Panc1 (cell line): ENCODE measurements at regions not wholly inside any gene's neighbourhood (a gene's known extent, or its start where the extent isn't known, plus 50 kb on each side); places are given as distances from the start of the nearest gene placed in this dataset.

Source experiments
- ATAC-seq: fragments of 200-7000 bp; cut with Tn5 transposase; 2 replicates; pipeline ENCODE4 v1.9.1; 2020; ENCODE audit warnings: mild to moderate bottlenecking, moderate library complexity
- BruUV-seq: library from RNA; stranded (reverse); fragments of 400-500 nt; replicated peaks from 2 replicates; lab custom pipeline; 2021; lab: Mats Ljungman, UMichigan
- CTCF ChIA-PET: fragments of 300-600 bp; sonication (Branson Sonifier 250); formaldehyde crosslinking; loops from one replicate; lab custom pipeline; 2022; ENCODE audit warnings: antibody characterized with exemption; lab: Charles Lee
- POLR2A ChIA-PET: fragments of 300-600 bp; sonication (Branson Sonifier 250); formaldehyde crosslinking; loops from one replicate; lab custom pipeline; 2022; ENCODE audit warnings: antibody characterized with exemption; lab: Charles Lee
- DNase-seq: peaks from one replicate; pipeline ENCODE4 v3.0.0-alpha.2; 2010; ENCODE audit warnings: low read depth, low spot score
- H3K27ac ChIP-seq: 2 replicates; pipeline ENCODE4 v1.5.1; 2011; ENCODE audit warnings: mild to moderate bottlenecking, low read length, inconsistent platforms
- H3K27me3 ChIP-seq: fragments of 200-500 bp; sonication (Bioruptor generic); 2 replicates; pipeline ENCODE4 v1.6.0; 2014; ENCODE audit warnings: low read length, inconsistent platforms; ENCODE audit not compliant: control insufficient read depth, insufficient read depth
- H3K36me3 ChIP-seq: fragments of 200-500 bp; sonication (Bioruptor generic); 2 replicates; pipeline ENCODE4 v1.5.1; 2014; ENCODE audit warnings: inconsistent platforms, mild to moderate bottlenecking, low read length, moderate library complexity; ENCODE audit not compliant: control insufficient read depth, insufficient read depth
- H3K4me1 ChIP-seq: 2 replicates; pipeline ENCODE4 v1.5.1; 2011; ENCODE audit warnings: inconsistent platforms, mild to moderate bottlenecking, low read length, moderate library complexity; ENCODE audit not compliant: control insufficient read depth, insufficient read depth
- H3K4me3 ChIP-seq, 2 experiments: 2 replicates each; pipeline ENCODE4 v1.5.1; 2011 to 2012; ENCODE audit warnings: low read depth in 2 of 2, low read length in 2 of 2, mild to moderate bottlenecking in 2 of 2, inconsistent platforms in 1 of 2, moderate library complexity in 1 of 2
- H3K9me3 ChIP-seq: fragments of 200-500 bp; sonication (Bioruptor generic); 2 replicates; pipeline ENCODE4 v1.5.1; 2014; ENCODE audit warnings: low read depth, mild to moderate bottlenecking, inconsistent platforms, low read length, moderate library complexity; ENCODE audit not compliant: control insufficient read depth, insufficient read depth
- POLR2AphosphoS5 ChIP-seq: IDR thresholded peaks from 2 replicates; pipeline ENCODE4 v1.6.1; 2012; ENCODE audit warnings: mild to moderate bottlenecking, low read depth, low read length, moderate library complexity
- SIN3A ChIP-seq: IDR thresholded peaks from 2 replicates; pipeline ENCODE4 v1.6.1; 2012; ENCODE audit warnings: low read depth, mild to moderate bottlenecking, low read length, moderate library complexity, borderline replicate concordance; ENCODE audit not compliant: insufficient read depth
- TCF7L2 ChIP-seq: IDR thresholded peaks from 2 replicates; pipeline ENCODE4 v1.6.1; 2011; ENCODE audit warnings: mild to moderate bottlenecking, low read depth, low read length, inconsistent platforms
- in situ Hi-C: cut with HindIII; loops from 2 replicates; pipeline ENCODE4 v1.10.0; 2016; ENCODE audit warnings: low sequenced_read_pairs, low pct_unique_long_range_greater_than_20kb
- intact Hi-C: fragments of 100-400 bp; cut with micrococcal nuclease; formaldehyde crosslinking; loops from one replicate; pipeline ENCODE4 v1.10.0; 2022; ENCODE audit not compliant: unreplicated experiment
- TF ChIP-seq, protein P1 (sequence below): fragments of 450-650 bp; IDR thresholded peaks from 2 replicates; pipeline ENCODE4 v1.5.1; 2017; ENCODE audit warnings: mild to moderate bottlenecking
- TF ChIP-seq, protein P2 (sequence below), 2 experiments: IDR thresholded peaks; 2 replicates each; pipeline ENCODE4 v1.6.1; 2011 to 2012; ENCODE audit warnings: low read depth in 2 of 2, control low read depth in 1 of 2, low read length in 1 of 2, mild to moderate bottlenecking in 1 of 2, moderate library complexity in 1 of 2; ENCODE audit not compliant: insufficient read depth in 1 of 2

- H3K36me3 ChIP-seq: no peaks in the 10 kb centered on the region
- H3K9me3 ChIP-seq: no peaks in the 10 kb centered on the region
- in situ Hi-C loops (no loop called here), intact Hi-C loops (no loop called here)
- no peak overlapping the region for H3K27ac ChIP-seq
- TF ChIP-seq, protein P1, sequence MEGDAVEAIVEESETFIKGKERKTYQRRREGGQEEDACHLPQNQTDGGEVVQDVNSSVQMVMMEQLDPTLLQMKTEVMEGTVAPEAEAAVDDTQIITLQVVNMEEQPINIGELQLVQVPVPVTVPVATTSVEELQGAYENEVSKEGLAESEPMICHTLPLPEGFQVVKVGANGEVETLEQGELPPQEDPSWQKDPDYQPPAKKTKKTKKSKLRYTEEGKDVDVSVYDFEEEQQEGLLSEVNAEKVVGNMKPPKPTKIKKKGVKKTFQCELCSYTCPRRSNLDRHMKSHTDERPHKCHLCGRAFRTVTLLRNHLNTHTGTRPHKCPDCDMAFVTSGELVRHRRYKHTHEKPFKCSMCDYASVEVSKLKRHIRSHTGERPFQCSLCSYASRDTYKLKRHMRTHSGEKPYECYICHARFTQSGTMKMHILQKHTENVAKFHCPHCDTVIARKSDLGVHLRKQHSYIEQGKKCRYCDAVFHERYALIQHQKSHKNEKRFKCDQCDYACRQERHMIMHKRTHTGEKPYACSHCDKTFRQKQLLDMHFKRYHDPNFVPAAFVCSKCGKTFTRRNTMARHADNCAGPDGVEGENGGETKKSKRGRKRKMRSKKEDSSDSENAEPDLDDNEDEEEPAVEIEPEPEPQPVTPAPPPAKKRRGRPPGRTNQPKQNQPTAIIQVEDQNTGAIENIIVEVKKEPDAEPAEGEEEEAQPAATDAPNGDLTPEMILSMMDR: no peak
- TF ChIP-seq POLR2AphosphoS5: no peak
- TF ChIP-seq SIN3A: no peak
- TF ChIP-seq TCF7L2: no peak
- TF ChIP-seq, protein P2, sequence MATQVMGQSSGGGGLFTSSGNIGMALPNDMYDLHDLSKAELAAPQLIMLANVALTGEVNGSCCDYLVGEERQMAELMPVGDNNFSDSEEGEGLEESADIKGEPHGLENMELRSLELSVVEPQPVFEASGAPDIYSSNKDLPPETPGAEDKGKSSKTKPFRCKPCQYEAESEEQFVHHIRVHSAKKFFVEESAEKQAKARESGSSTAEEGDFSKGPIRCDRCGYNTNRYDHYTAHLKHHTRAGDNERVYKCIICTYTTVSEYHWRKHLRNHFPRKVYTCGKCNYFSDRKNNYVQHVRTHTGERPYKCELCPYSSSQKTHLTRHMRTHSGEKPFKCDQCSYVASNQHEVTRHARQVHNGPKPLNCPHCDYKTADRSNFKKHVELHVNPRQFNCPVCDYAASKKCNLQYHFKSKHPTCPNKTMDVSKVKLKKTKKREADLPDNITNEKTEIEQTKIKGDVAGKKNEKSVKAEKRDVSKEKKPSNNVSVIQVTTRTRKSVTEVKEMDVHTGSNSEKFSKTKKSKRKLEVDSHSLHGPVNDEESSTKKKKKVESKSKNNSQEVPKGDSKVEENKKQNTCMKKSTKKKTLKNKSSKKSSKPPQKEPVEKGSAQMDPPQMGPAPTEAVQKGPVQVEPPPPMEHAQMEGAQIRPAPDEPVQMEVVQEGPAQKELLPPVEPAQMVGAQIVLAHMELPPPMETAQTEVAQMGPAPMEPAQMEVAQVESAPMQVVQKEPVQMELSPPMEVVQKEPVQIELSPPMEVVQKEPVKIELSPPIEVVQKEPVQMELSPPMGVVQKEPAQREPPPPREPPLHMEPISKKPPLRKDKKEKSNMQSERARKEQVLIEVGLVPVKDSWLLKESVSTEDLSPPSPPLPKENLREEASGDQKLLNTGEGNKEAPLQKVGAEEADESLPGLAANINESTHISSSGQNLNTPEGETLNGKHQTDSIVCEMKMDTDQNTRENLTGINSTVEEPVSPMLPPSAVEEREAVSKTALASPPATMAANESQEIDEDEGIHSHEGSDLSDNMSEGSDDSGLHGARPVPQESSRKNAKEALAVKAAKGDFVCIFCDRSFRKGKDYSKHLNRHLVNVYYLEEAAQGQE (IDR thresholded peaks at IDR 0.05; ENCODE audit: insufficient read depth in 1 of 2, low read depth in 2 of 2, low read length in 1 of 2): no peak
- no peak for ATAC-seq
- H3K4me1 ChIP-seq: no peaks in the 10 kb centered on the region
- BruUV-seq: no TSS peak
- no peak overlapping the region for H3K4me3 ChIP-seq
- DNase-seq: no peak
- POLR2A ChIA-PET: no interaction called here
- CTCF ChIA-PET: no interaction called here
- H3K27me3 ChIP-seq: no peaks in the 10 kb centered on the region
Observed at GRCh38 chr5:157917491-157917890, 58.5 kb upstream of the CLINT1 start.

- ChIA-PET POLR2A (no interaction called here), CTCF (no interaction called here)
- Histone ChIP-seq H3K4me3 (no peak overlapping the region), H3K27ac (no peak overlapping the region), H3K27me3 (no peaks in the 10 kb centered on the region), H3K9me3 (no peaks in the 10 kb centered on the region), H3K36me3 (no peaks in the 10 kb centered on the region), H3K4me1 (no peaks in the 10 kb centered on the region)
- DNase-seq (no peak), ATAC-seq (no peak)
- no TSS peak for BruUV-seq
- TF ChIP-seq, protein P1: no peak
- TF ChIP-seq SIN3A (no peak), POLR2AphosphoS5 (no peak), TCF7L2 (no peak)
- in situ Hi-C loops: no loop called here
- intact Hi-C loops: no loop called here
Observed at GRCh38 chr5:157915638-157916037, 56.7 kb upstream of the CLINT1 start.
